ENCODE measurements at regions not wholly inside any gene's neighbourhood (a gene's known extent, or its start where the extent isn't known, plus 50 kb on each side); places are given as distances from the start of the nearest gene placed in this dataset.
A peak's percentile ranks its signal among the peaks of the same experiment; 100 is the strongest.

- no peak for ATAC-seq
- TF ChIP-seq CTCF (IDR thresholded peaks at IDR 0.05 in 4 of 5, conservative IDR thresholded peaks at IDR 0.05 in 1 of 5) (no peak), POLR2A (IDR thresholded peaks at IDR 0.05) (no peak)
- intact Hi-C loops (cut with DNase I; ENCODE audit: low total_unique reads), result no loop called here
Observed at GRCh38 chr10:3510741-3511140, 274.3 kb downstream of the KLF6 start.

GRCh38 chr10:3509355-3509754 is 275.7 kb downstream of the KLF6 start:
- no peak overlapping the region for H3K4me3 ChIP-seq
- no peaks in the 10 kb centered on the region for H3K27me3 ChIP-seq
- H3K36me3 ChIP-seq, result no peaks in the 10 kb centered on the region
- in situ Hi-C loops (cut with MboI; ENCODE audit: low sequenced_read_pairs in 4 of 4) (no loop called here), intact Hi-C loops (cut with DNase I; ENCODE audit: low total_unique reads) (no loop called here)
- H3K27ac ChIP-seq, result no peak overlapping the region
- no peaks in the 10 kb centered on the region for H3K4me1 ChIP-seq
- DNase-seq, result no peak
- H3K9me3 ChIP-seq, result no peaks in the 10 kb centered on the region
- no peak for ATAC-seq
- TF ChIP-seq CTCF (IDR thresholded peaks at IDR 0.05 in 4 of 5, conservative IDR thresholded peaks at IDR 0.05 in 1 of 5) (no peak), POLR2A (IDR thresholded peaks at IDR 0.05) (no peak)

More at GRCh38 chr10:3510741-3511140, 274.3 kb downstream of the KLF6 start:
- in situ Hi-C loops (cut with MboI; ENCODE audit: low sequenced_read_pairs in 4 of 4), result no loop called here
- Histone ChIP-seq H3K27ac (no peak overlapping the region), H3K27me3 (no peaks in the 10 kb centered on the region), H3K9me3 (no peaks in the 10 kb centered on the region), H3K4me1 (no peaks in the 10 kb centered on the region), H3K36me3 (no peaks in the 10 kb centered on the region), H3K4me3 (no peak overlapping the region)
- DNase-seq, result no peak

GRCh38 chr10:3503299-3503698 is 281.7 kb downstream of the KLF6 start:
- DNase-seq (no peak), ATAC-seq (no peak)
- H3K36me3 ChIP-seq, result no peaks in the 10 kb centered on the region
- no peaks in the 10 kb centered on the region for H3K27me3 ChIP-seq
- no peak for TF ChIP-seq CTCF (IDR thresholded peaks at IDR 0.05 in 4 of 5, conservative IDR thresholded peaks at IDR 0.05 in 1 of 5)
- TF ChIP-seq POLR2A (IDR thresholded peaks at IDR 0.05), result no peak
- no peaks in the 10 kb centered on the region for H3K9me3 ChIP-seq
- H3K27ac ChIP-seq, result no peak overlapping the region
- peaks cover 9 to 21% of the 10 kb centered on the region in 2 donors for H3K4me1 ChIP-seq
- no peak overlapping the region for H3K4me3 ChIP-seq
- intact Hi-C loops (cut with DNase I; ENCODE audit: low total_unique reads), result no loop called here
- in situ Hi-C loops (cut with MboI; ENCODE audit: low sequenced_read_pairs in 4 of 4), result no loop called here

- no peak for TF ChIP-seq CTCF (IDR thresholded peaks at IDR 0.05 in 4 of 5, conservative IDR thresholded peaks at IDR 0.05 in 1 of 5)
- no peak for TF ChIP-seq POLR2A (IDR thresholded peaks at IDR 0.05)
- no peaks in the 10 kb centered on the region for H3K27me3 ChIP-seq
- ATAC-seq (no peak), DNase-seq (no peak)
- peaks cover 9 to 21% of the 10 kb centered on the region in 2 donors for H3K4me1 ChIP-seq
- intact Hi-C loops (cut with DNase I; ENCODE audit: low total_unique reads), result no loop called here
- in situ Hi-C loops (cut with MboI; ENCODE audit: low sequenced_read_pairs in 4 of 4), result no loop called here
- no peak overlapping the region for H3K27ac ChIP-seq
- H3K9me3 ChIP-seq, result no peaks in the 10 kb centered on the region
- no peak overlapping the region for H3K4me3 ChIP-seq
- no peaks in the 10 kb centered on the region for H3K36me3 ChIP-seq
Observed at GRCh38 chr10:3502673-3503072, 282.3 kb downstream of the KLF6 start.

- no peaks in the 10 kb centered on the region for H3K36me3 ChIP-seq
- ATAC-seq, result peak; percentile 80 to 93
- peak overlapping the region in 1 of 4 donors; percentile 41 for H3K27ac ChIP-seq
- H3K27me3 ChIP-seq, result no peaks in the 10 kb centered on the region
- TF ChIP-seq CTCF (IDR thresholded peaks at IDR 0.05 in 4 of 5, conservative IDR thresholded peaks at IDR 0.05 in 1 of 5), result no peak
- TF ChIP-seq POLR2A (IDR thresholded peaks at IDR 0.05), result no peak
- in situ Hi-C loops (cut with MboI; ENCODE audit: low sequenced_read_pairs in 4 of 4), result no loop called here
- H3K4me1 ChIP-seq, result peaks cover 9 to 21% of the 10 kb centered on the region in 2 donors
- peak overlapping the region in 1 of 4 donors; percentile 7 for H3K4me3 ChIP-seq
- peak; percentile 59 to 70 for DNase-seq
- no peaks in the 10 kb centered on the region for H3K9me3 ChIP-seq
- intact Hi-C loops (cut with DNase I; ENCODE audit: low total_unique reads), result no loop called here
Observed at GRCh38 chr10:3500408-3500856, 284.6 kb downstream of the KLF6 start.

Data from gastrocnemius medialis (tissue), 4 donors.